ENCODE measurements at regions not wholly inside any gene's neighbourhood (a gene's known extent, or its start where the extent isn't known, plus 50 kb on each side); places are given as distances from the start of the nearest gene placed in this dataset.

DNA sequence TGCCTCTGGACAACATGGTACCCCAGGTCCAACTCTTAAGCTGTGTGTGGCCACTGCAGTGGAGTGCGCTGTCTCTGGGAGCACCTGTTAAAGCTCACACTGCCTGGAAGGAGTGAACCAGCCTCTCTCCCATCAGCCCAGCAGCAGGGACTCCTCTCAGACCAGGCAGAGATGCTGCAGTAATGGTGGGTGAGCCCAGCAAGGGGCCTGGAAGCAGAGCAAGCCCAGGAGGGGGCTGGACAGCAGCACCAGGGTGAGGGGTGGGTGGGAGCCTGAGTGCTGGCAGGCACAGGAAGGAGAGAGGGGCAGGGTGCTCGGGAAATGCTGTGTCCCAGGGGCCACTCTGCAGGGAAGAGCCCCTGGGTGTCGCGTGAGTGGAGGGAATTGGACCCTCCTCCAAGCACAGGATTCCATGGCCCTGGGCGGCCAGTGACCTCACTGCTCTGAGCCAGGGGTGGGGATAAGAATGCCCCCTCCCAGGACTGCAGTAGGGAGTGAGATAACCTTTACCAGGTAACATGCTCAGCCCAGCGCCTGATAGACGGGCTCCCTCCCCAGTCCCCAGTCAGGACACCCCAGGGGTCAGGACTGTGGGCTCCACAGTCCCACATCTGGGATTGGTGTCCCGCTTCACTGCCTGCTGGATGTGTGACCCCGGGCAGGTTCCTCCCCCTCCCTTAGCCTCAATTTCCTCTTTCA is 313.1 kb downstream of the MATN1 start:
- no peak for DNase-seq (ENCODE audit: low read depth in 2 of 3, low spot score in 1 of 3)

GRCh38 chr1:30409476-30410152 is 313.8 kb downstream of the MATN1 start:
- DNase-seq (ENCODE audit: low read depth in 2 of 3, low spot score in 1 of 3) = no peak

GRCh38 chr1:30407865-30408580 is 315.4 kb downstream of the MATN1 start:
- DNase-seq (ENCODE audit: low read depth in 2 of 3, low spot score in 1 of 3) = no peak

GRCh38 chr1:30406996-30407864 is 316.2 kb downstream of the MATN1 start:
- no peak for DNase-seq (ENCODE audit: low read depth in 2 of 3, low spot score in 1 of 3)

- no peak for DNase-seq (ENCODE audit: low read depth in 2 of 3, low spot score in 1 of 3)
These were observed 317.7 kb downstream of the MATN1 start for GRCh38 chr1:30405631-30406212.

GRCh38 chr1:30405081-30405480 is 318.3 kb downstream of the MATN1 start:
- no peak for DNase-seq (ENCODE audit: low read depth in 2 of 3, low spot score in 1 of 3)

- DNase-seq (ENCODE audit: low read depth in 2 of 3, low spot score in 1 of 3) = no peak
These were observed 319.0 kb downstream of the MATN1 start for GRCh38 chr1:30404341-30404740.

GRCh38 chr1:30403726-30404125 is 319.7 kb downstream of the MATN1 start:
- DNase-seq (ENCODE audit: low read depth in 2 of 3, low spot score in 1 of 3) = no peak

GRCh38 chr1:30403061-30403645 is 320.2 kb downstream of the MATN1 start:
- no peak for DNase-seq (ENCODE audit: low read depth in 2 of 3, low spot score in 1 of 3)

DNA sequence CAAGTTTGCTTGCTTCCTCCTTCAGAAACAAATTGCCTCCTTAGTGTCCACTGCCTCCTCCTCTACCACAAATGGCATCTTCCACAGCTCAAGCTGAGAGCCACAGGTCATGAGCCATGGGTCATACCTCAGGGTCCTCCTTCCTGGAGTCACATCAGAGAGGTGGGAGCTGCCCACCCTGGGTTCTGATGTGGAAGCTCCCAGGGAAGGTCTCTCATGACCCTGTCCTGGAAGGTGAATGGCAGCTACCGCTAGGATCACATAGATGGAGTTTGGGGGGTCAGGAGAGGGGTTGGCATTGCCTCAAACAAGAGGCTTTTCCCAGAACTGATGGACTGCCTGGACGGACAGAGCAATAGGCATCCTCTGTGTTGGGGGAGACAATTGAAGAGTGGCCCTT is 321.4 kb downstream of the MATN1 start:
- DNase-seq (ENCODE audit: low read depth in 2 of 3, low spot score in 1 of 3) = no peak

DNA sequence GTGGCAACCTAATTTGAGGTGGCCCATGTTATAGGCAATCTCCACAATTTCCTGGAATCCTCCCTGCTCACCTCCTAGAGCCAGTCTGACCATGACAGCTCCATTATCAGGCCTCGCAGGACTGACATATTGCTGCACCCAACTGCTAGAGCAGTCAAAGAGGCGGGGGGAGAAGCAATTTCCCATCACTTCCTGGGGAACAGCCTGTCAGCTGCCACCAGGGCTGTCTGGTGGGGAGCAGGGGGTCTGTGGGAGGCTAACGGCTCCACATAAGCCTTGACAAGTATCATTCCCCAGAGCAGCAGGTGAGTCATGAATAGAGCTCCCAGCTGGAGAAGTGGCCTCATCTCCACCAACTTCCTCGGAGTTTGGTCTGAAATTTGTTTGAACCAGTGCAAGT is 322.9 kb downstream of the MATN1 start:
- DNase-seq (ENCODE audit: low read depth in 2 of 3, low spot score in 1 of 3) = no peak

GRCh38 chr1:30399026-30399425 is 324.4 kb downstream of the MATN1 start:
- no peak for DNase-seq (ENCODE audit: low read depth in 2 of 3, low spot score in 1 of 3)

DNA sequence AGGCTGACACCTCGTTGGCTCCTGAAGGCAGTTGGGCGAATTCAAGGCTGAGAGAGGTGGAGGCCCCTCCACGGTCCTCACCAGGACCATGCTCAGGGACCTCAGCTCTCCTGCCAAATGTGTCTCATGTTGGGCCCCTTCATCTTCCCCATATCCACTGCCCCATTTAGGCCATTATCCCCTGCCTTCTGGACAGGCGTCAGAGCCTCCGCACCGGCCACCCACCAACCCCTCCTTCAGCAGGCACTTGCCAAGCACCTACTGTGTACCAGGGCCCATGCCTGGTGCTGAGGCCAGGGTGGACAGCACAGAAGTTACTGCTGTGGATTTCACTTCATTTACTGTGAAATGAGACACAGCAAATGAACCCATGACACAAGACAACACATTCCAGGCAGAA is 325.8 kb downstream of the MATN1 start:
- no peak for DNase-seq (ENCODE audit: low read depth in 2 of 3, low spot score in 1 of 3)

DNA sequence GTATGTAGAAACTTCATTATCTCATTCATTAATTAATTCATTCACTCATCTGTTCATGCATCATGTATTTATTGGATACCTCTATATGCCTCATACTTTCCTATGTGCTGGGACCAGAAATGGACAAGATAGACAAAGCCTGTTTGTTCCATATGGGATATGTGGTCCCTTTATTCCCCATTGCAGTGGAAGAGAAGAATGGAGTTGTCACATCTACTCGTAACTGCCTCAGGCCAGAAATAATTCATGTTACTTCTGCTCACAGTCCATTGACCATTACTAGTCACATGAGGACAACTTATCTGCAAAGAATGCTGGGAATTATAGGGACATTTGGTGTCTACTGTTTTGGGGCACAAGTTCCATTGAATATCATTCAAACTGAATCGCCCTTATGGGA is 327.8 kb downstream of the MATN1 start:
- no peak for DNase-seq (ENCODE audit: low read depth in 2 of 3, low spot score in 1 of 3)

- no peak for DNase-seq (ENCODE audit: low read depth in 2 of 3, low spot score in 1 of 3)
These were observed 335.0 kb downstream of the MATN1 start for GRCh38 chr1:30388386-30388785.

DNA sequence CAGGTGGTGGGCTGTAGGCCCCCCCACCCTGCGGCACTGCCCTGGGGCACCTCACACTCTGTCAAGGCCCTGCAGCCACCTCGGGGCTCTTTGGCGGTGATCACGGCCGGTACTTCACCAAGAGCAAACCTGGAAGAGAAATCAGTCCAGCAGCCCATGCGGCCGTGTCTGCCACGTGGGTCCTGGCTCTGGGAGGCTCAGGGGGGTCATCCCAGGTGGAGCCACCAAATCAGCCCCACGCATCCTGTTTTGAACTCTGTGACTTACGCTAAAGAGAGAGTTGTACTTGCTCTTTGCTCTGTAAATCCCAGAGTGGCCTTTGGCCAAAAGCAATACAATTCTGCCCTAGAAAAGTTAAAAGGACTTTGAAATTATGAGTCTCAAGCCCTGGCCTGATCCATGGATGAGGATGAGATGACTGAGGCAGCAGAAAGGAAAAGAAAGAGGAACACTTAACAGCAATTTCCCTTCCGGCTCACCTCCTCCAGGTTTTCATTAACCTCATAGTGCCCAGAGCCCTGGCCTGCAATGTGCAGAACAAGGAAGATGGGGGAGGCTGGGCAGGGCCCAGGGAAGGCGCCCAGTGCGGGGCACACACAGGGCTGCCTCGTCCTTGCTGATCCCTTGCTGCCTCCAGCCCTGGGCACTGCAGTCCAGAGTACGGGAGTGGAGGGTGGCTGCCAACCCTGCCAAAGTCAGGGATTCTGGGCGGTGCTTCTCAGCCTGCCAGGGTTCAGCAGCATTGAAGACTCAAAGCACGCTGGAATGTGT is 337.0 kb downstream of the MATN1 start:
- DNase-seq (ENCODE audit: low read depth in 2 of 3, low spot score in 1 of 3) = no peak

DNA sequence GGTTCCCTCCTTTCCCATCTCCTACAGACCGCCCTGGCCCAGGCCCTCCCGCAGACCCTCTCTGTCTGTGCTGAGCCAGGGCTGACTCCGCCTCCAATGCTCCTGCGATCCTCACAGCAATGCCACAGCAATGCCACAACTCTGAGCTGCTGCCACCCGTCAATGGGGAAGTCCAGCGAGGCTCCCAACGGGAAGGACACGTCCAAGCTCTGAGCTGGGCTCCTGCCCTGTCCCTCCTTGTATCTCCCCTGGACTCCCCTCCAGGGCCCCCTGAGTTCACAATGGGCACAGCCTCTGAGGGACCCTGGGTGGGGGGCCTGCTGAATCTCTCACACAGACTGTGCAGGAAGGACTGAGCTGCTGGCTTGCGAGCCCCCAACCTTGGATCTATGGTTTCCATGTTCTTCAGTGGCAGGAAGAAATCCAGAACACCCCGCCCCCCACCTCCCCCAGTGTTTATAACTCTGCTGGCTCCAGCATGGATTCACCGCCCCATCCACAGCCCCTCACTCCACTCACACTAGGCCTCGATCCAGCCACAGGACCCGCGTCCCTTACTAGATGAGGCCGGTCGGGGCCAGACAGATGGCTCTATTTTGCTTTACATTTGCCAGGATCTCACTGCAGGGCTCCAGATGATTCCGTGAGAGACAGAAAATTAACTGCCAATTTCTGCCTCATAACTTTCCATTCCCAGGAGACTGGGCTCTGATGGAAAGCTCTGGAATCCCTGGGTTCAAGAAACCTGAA is 338.0 kb downstream of the MATN1 start:
- DNase-seq (ENCODE audit: low read depth in 2 of 3, low spot score in 1 of 3) = no peak

DNA sequence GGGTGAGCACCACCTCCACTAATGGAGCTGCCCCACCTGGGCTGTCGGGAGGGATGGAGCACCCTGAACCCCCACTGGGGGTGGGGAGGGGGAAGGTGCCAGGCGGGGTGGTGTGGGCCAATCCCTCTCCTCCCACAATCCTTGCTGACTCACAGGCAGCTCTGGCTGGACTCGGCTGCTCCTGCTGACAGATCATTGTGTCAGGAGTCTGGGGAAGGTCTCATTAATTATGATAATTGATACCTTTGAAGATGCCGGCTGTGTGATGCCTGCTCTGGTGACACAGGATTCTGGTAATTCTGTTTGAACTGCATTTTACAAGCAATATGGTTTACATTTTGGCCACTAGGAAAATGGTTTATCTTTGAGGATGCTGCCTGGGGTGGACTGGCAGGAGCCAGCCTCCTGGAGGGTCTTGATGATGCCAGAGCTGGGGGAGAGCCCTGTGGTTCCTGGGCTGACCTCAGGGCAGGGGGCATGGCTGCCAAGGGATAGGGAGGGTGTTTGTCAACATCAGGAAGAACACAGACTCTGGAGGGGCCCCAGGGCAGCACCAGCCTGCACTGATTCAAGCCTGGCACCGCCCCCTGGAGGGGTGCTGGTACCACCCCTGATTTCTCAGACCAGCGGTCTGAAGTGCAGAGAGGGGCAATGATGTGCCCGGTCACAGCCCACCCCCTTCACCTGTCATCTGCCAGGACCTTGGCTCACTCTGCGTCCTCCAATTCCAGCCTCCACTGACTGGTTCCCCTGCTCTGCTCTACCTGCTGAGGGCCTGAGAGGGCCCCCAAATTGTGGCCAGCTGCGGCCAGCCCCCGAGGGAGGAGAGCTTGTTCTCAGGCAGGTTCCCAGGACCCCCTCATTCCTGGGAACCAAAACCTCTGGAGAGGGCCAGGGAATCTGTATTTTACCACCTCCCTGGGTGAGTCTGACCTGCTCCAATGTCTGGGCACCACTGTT is 338.8 kb downstream of the MATN1 start:
- DNase-seq (ENCODE audit: low read depth in 2 of 3, low spot score in 1 of 3) = no peak

All from stimulated activated CD4-positive, alpha-beta T cell treated with anti-CD3 and anti-CD28 coated beads, Interleukin-12 subunit alpha, Interleukin-12 subunit beta, amount 100 ng/mL, for 48 hours (primary cell).